GM13977 (cell line): ENCODE measurements at regions not wholly inside any gene's neighbourhood (a gene's known extent, or its start where the extent isn't known, plus 50 kb on each side); places are given as distances from the start of the nearest gene placed in this dataset.

Experiments used
- DNase-seq: peaks from one replicate; pipeline ENCODE4 v3.0.0; 2012; ENCODE audit warnings: low spot score
- CTCF ChIP-seq: IDR thresholded peaks from 2 replicates; pipeline ENCODE4 v1.5.1; 2012; ENCODE audit warnings: mild to moderate bottlenecking, control low read depth; ENCODE audit not compliant: insufficient read depth; ENCODE audit errors: extremely low read depth, missing control alignments
- in situ Hi-C: fragments of 300-500 bp; cut with MboI; formaldehyde crosslinking; loops from one replicate; pipeline ENCODE4 v1.12.0; 2022; ENCODE audit warnings: low sequenced_read_pairs, low pct_unique_long_range_greater_than_20kb, mixed read lengths, inconsistent platforms; ENCODE audit not compliant: unreplicated experiment

GRCh38 chr4:27828843-27829242 is 968.2 kb downstream of the STIM2 start:
- in situ Hi-C loops = no loop called here
- DNase-seq = no peak
- TF ChIP-seq CTCF = no peak

DNA sequence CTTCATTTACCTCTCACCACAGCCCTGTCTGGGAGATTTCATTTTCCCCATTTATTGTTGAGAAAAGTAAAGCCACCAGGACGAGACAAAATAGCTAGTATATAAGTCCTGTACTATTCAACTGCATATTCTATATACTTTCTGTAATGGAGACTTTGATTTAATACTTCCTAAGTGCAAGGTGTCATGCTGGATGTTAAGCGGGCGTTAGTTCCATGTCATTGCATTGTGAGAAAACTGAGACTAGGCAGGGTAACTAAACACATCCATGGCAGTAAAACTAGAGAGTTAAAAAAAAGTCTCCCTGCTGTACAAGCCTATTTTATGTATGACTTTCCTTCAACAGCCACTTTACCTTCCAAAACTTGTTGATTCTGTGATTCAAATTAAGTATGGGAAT is 969.6 kb downstream of the STIM2 start:
- in situ Hi-C loops = no loop called here
- no peak for DNase-seq
- TF ChIP-seq CTCF = no peak

GRCh38 chr4:27835851-27836250 is 975.2 kb downstream of the STIM2 start:
- in situ Hi-C loops = no loop called here
- TF ChIP-seq CTCF = no peak
- no peak for DNase-seq

DNA sequence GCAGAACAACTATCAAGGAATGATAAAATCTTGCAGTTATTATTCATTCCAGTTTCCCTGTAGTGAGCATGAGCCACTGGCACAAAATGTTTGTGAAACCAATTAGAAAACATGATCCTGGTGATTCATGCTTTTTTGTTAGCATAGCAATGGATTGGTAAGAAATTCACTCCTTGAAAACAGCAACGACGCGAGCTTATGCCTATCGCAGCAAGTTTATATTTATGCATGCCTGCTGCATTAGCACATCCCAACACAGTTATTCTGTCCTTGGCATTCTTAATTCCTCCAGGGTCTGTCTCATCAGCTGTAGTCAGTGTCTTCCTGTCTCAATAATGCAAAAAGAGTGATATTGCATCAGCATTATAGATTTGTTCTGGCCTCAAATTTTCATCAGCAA is 975.9 kb downstream of the STIM2 start:
- in situ Hi-C loops = no loop called here
- TF ChIP-seq CTCF = no peak
- no peak for DNase-seq

GRCh38 chr4:27843776-27844175 is 983.1 kb downstream of the STIM2 start:
- TF ChIP-seq CTCF = no peak
- no peak for DNase-seq
- in situ Hi-C loops = no loop called here

- in situ Hi-C loops = no loop called here
- TF ChIP-seq CTCF = no peak
- DNase-seq = no peak
Observed at GRCh38 chr4:27844376-27844775, 983.7 kb downstream of the STIM2 start.

GRCh38 chr4:27846951-27847350 is 986.3 kb downstream of the STIM2 start:
- no peak for TF ChIP-seq CTCF
- DNase-seq = no peak
- in situ Hi-C loops = no loop called here
